Esophagus muscularis mucosa (tissue), 4 donors: ENCODE measurements at regions not wholly inside any gene's neighbourhood (a gene's known extent, or its start where the extent isn't known, plus 50 kb on each side); places are given as distances from the start of the nearest gene placed in this dataset.

ENCODE experiments used
- DNase-seq: peaks from one replicate; pipeline ENCODE4 v3.0.0-alpha.2; 2017; ENCODE audit errors: extremely low spot score
- H3K27ac ChIP-seq, 4 donors: fragments of 200-600 bp; sonication (generic); replicated peaks in 1 of 4; 1 replicate in 3 of 4; 2 replicates in 1 of 4; pipeline ENCODE4 v1.5.1; 2016 to 2019; ENCODE audit warnings: mild to moderate bottlenecking in 1 of 4
- H3K27me3 ChIP-seq, 4 donors: fragments of 200-600 bp; sonication (generic); one replicate each; pipeline versions ENCODE4 v1.5.1 to v1.6.0; 2016 to 2019
- H3K36me3 ChIP-seq, 4 donors: fragments of 200-600 bp; sonication (generic); one replicate each; pipeline ENCODE4 v1.5.1; 2016 to 2019
- H3K4me1 ChIP-seq, 4 donors: fragments of 200-600 bp; sonication (generic); one replicate each; pipeline ENCODE4 v1.5.1; 2016 to 2019
- H3K4me3 ChIP-seq, 4 donors: fragments of 200-600 bp; sonication (generic); 1 replicate in 2 of 4; 2 replicates in 2 of 4; pipeline ENCODE4 v1.5.1; 2016 to 2019; ENCODE audit warnings: mild to moderate bottlenecking in 4 of 4, moderate library complexity in 1 of 4
- H3K9me3 ChIP-seq, 4 donors: fragments of 200-600 bp; sonication (generic); 1 replicate in 3 of 4; 2 replicates in 1 of 4; pipeline ENCODE4 v1.5.1; 2016 to 2019
- CTCF ChIP-seq, 3 experiments: fragments of 200-600 bp in 2 of 3; fragments of 450-650 bp in 1 of 3; sonication (generic) in 2 of 3; IDR thresholded peaks; one replicate each; pipeline ENCODE4 v1.5.1; 2017 to 2019; ENCODE audit warnings: antibody characterized with exemption in 3 of 3, mild to moderate bottlenecking in 2 of 3, moderate library complexity in 1 of 3
- EP300 ChIP-seq: sonication (generic); formaldehyde crosslinking; IDR thresholded peaks from one replicate; pipeline ENCODE4 v1.6.1; 2017; ENCODE audit warnings: antibody characterized with exemption
- POLR2A ChIP-seq: fragments of 450-650 bp; IDR thresholded peaks from one replicate; pipeline ENCODE4 v1.6.1; 2017; ENCODE audit warnings: antibody characterized with exemption, moderate library complexity, mild to moderate bottlenecking, low read depth
- POLR2AphosphoS5 ChIP-seq, 2 donors: sonication (generic); formaldehyde crosslinking; IDR thresholded peaks; one replicate each; pipeline ENCODE4 v1.6.1; 2017; ENCODE audit warnings: antibody characterized with exemption in 2 of 2
- WGBS: methylation state at CpG from one replicate; pipeline ENCODE4 v1.1.5; 2018; 5-methylcytosine and 5-hydroxymethylcytosine counted together
- intact Hi-C: fragments of 100-400 bp; cut with DNase I; formaldehyde crosslinking; loops from one replicate; pipeline ENCODE4 v1.15.1; 2023

- DNase-seq, result no peak
- WGBS, result 66% methylated on average over 2 of the region's 2 CpGs
- TF ChIP-seq EP300 (no peak), POLR2AphosphoS5 (IDR thresholded peaks at IDR 0.05) (no peak), CTCF (IDR thresholded peaks at IDR 0.05) (no peak), POLR2A (no peak)
- intact Hi-C loops, result no loop called here
- H3K9me3 ChIP-seq, result no peaks in the 10 kb centered on the region
- no peaks in the 10 kb centered on the region for H3K36me3 ChIP-seq
- no peak overlapping the region for H3K4me3 ChIP-seq
- no peaks in the 10 kb centered on the region for H3K27me3 ChIP-seq
- no peak overlapping the region for H3K27ac ChIP-seq
- no peaks in the 10 kb centered on the region for H3K4me1 ChIP-seq
These were observed 212.2 kb downstream of the PPP1R2C start for GRCh38 chrX:42565739-42566138.

- WGBS, result 56% methylated on average over 1 of the region's 1 CpG
- no peak for DNase-seq
- intact Hi-C loops, result no loop called here
- TF ChIP-seq CTCF (IDR thresholded peaks at IDR 0.05) (no peak), POLR2AphosphoS5 (IDR thresholded peaks at IDR 0.05) (no peak), EP300 (no peak), POLR2A (no peak)
- no peaks in the 10 kb centered on the region for H3K4me1 ChIP-seq
- no peaks in the 10 kb centered on the region for H3K9me3 ChIP-seq
- H3K4me3 ChIP-seq, result no peak overlapping the region
- no peak overlapping the region for H3K27ac ChIP-seq
- H3K36me3 ChIP-seq, result no peaks in the 10 kb centered on the region
- H3K27me3 ChIP-seq, result no peaks in the 10 kb centered on the region
These were observed 231.2 kb downstream of the PPP1R2C start for GRCh38 chrX:42546800-42547199.

- Histone ChIP-seq H3K9me3 (no peaks in the 10 kb centered on the region), H3K4me1 (no peaks in the 10 kb centered on the region), H3K27me3 (no peaks in the 10 kb centered on the region), H3K36me3 (no peaks in the 10 kb centered on the region), H3K27ac (no peak overlapping the region), H3K4me3 (no peak overlapping the region)
- no peak for TF ChIP-seq CTCF (IDR thresholded peaks at IDR 0.05)
- no peak for TF ChIP-seq POLR2AphosphoS5 (IDR thresholded peaks at IDR 0.05)
- no peak for TF ChIP-seq EP300
- no peak for TF ChIP-seq POLR2A
- intact Hi-C loops, result no loop called here
- 68% methylated on average over 2 of the region's 2 CpGs for WGBS
- no peak for DNase-seq
These were observed 233.1 kb downstream of the PPP1R2C start for GRCh38 chrX:42544883-42545282.

- DNase-seq, result no peak
- TF ChIP-seq POLR2A (no peak), EP300 (no peak), POLR2AphosphoS5 (IDR thresholded peaks at IDR 0.05) (no peak), CTCF (IDR thresholded peaks at IDR 0.05) (no peak)
- no peak overlapping the region for H3K27ac ChIP-seq
- no peaks in the 10 kb centered on the region for H3K9me3 ChIP-seq
- H3K27me3 ChIP-seq, result no peaks in the 10 kb centered on the region
- no peaks in the 10 kb centered on the region for H3K36me3 ChIP-seq
- no peaks in the 10 kb centered on the region for H3K4me1 ChIP-seq
- no peak overlapping the region for H3K4me3 ChIP-seq
- intact Hi-C loops, result no loop called here
These were observed 236.4 kb downstream of the PPP1R2C start for GRCh38 chrX:42541554-42541953.

GRCh38 chrX:42540146-42540545 is 237.8 kb downstream of the PPP1R2C start:
- no peak for DNase-seq
- TF ChIP-seq EP300 (no peak), POLR2AphosphoS5 (IDR thresholded peaks at IDR 0.05) (no peak), POLR2A (no peak), CTCF (IDR thresholded peaks at IDR 0.05) (no peak)
- Histone ChIP-seq H3K36me3 (no peaks in the 10 kb centered on the region), H3K27me3 (no peaks in the 10 kb centered on the region), H3K27ac (no peak overlapping the region), H3K9me3 (no peaks in the 10 kb centered on the region), H3K4me3 (no peak overlapping the region), H3K4me1 (no peaks in the 10 kb centered on the region)
- intact Hi-C loops, result no loop called here
